Right atrium auricular region (tissue), 2 donors: ENCODE measurements at regions not wholly inside any gene's neighbourhood (a gene's known extent, or its start where the extent isn't known, plus 50 kb on each side); places are given as distances from the start of the nearest gene placed in this dataset.
"Not testable (repeated sequence)": the region's sequence is repeated elsewhere in the genome, so short reads cannot be mapped to it uniquely, and the experiment has no call there.

Experiments
- DNase-seq: peaks from one replicate; pipeline ENCODE4 v3.0.0-alpha.2; 2019; ENCODE audit warnings: low spot score
- H3K27ac ChIP-seq, 2 donors: fragments of 200-600 bp; sonication (generic); 1 replicate in 1 of 2; 2 replicates in 1 of 2; pipeline ENCODE4 v1.5.1; 2016 to 2019
- H3K27me3 ChIP-seq, 2 donors: fragments of 200-600 bp; sonication (generic); one replicate each; pipeline versions ENCODE4 v1.5.1 to v1.6.0; 2017 to 2019
- H3K36me3 ChIP-seq: fragments of 200-600 bp; sonication (generic); one replicate; pipeline ENCODE4 v1.5.1; 2016
- H3K4me1 ChIP-seq, 2 donors: fragments of 200-600 bp; sonication (generic); one replicate each; pipeline versions ENCODE4 v1.5.1 to v1.6.0; 2017 to 2019
- H3K4me3 ChIP-seq, 2 donors: fragments of 200-600 bp; sonication (generic); 1 replicate in 1 of 2; 2 replicates in 1 of 2; pipeline ENCODE4 v1.5.1; 2017 to 2019; ENCODE audit warnings: mild to moderate bottlenecking in 1 of 2, moderate library complexity in 1 of 2
- H3K9me3 ChIP-seq, 2 donors: fragments of 200-600 bp; sonication (generic); one replicate each; pipeline ENCODE4 v1.5.1; 2019
- TF ChIP-seq, protein P1 (sequence below), 2 donors: fragments of 200-600 bp; sonication (generic); IDR thresholded peaks; one replicate each; pipeline ENCODE4 v1.5.1; 2019; ENCODE audit warnings: antibody characterized with exemption in 2 of 2

DNA sequence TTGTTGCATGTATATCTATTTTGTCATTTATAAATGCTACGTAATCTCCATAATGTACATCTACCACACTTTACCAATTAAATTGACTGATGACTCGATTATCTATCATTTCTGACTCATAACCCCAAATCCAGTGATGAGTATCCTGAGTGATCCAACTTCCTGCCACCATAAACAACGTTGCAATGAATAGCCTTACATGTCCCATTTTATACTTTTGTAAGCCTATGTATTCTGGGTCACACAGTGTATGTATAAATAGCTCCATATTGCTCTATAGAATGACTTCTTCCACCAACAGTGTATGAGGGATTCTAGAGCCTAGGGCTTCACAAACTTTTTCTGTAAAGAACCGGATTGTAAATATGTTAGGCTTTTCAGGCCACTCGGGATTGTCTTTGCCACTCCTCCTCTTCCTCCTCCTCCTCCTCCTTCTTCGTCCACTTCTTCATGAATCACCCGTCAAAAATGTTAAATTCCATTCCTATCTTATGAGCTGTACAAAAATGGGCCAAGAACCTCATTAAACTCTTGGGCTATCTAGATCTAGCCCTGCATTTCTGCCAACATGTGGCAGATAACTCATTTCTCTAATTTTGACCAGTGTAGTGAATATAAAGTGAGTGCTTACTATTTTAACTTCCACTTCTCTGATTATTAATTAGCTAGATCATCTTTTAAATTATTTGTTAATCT, 672.2 kb upstream of the AMOT start:
- TF ChIP-seq, protein P1, sequence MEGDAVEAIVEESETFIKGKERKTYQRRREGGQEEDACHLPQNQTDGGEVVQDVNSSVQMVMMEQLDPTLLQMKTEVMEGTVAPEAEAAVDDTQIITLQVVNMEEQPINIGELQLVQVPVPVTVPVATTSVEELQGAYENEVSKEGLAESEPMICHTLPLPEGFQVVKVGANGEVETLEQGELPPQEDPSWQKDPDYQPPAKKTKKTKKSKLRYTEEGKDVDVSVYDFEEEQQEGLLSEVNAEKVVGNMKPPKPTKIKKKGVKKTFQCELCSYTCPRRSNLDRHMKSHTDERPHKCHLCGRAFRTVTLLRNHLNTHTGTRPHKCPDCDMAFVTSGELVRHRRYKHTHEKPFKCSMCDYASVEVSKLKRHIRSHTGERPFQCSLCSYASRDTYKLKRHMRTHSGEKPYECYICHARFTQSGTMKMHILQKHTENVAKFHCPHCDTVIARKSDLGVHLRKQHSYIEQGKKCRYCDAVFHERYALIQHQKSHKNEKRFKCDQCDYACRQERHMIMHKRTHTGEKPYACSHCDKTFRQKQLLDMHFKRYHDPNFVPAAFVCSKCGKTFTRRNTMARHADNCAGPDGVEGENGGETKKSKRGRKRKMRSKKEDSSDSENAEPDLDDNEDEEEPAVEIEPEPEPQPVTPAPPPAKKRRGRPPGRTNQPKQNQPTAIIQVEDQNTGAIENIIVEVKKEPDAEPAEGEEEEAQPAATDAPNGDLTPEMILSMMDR (IDR thresholded peaks at IDR 0.05) = no peak
- Histone ChIP-seq H3K4me1 (no peaks in the 10 kb centered on the region), H3K4me3 (no peak overlapping the region), H3K27me3 (no peaks in the 10 kb centered on the region), H3K36me3 (no peaks in the 10 kb centered on the region), H3K27ac (no peak overlapping the region), H3K9me3 (no peaks in the 10 kb centered on the region)
- no peak for DNase-seq

DNA sequence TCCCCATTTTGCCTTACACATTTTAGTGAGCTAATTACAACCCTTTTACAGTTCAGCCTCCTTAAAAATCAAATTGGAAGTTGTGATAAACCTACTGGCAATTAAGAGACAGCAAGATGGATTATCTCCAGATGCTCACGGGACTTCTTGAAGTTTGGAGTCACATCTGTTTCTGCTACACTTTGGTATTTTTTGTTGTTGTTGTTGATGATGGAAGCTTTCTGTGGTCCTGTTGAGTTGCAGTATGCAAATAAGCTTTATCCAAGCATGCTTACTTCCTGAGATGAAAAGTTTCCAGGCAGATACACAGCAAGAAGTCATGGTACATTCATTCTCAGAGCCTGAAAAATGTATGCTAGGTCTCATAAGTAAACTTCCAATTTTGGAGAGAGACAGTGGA, 670.0 kb upstream of the AMOT start:
- no peak overlapping the region for H3K27ac ChIP-seq
- H3K4me1 ChIP-seq = no peaks in the 10 kb centered on the region
- H3K36me3 ChIP-seq = no peaks in the 10 kb centered on the region
- H3K9me3 ChIP-seq = no peaks in the 10 kb centered on the region
- DNase-seq = no peak
- H3K4me3 ChIP-seq = no peak overlapping the region
- TF ChIP-seq, protein P1 (IDR thresholded peaks at IDR 0.05) = no peak
- no peaks in the 10 kb centered on the region for H3K27me3 ChIP-seq

DNA sequence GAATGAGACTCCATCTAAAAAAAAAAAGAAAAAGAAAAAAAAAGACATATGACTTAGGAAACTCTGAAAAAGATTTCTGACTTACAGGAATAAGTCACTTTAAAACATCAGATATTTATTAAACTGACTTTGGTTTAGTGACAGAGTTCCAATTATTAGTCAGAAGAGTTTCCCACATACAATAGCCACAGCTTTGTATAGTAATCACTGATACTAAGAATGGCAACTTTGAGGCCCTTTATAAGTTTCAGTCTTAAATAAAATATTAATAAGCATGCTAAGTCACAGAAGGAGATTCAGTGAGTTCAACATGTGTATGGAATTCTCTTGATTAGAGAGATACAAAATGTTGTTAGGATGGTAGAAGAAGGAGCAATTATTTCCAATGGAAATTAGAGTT, 652.3 kb upstream of the AMOT start:
- H3K36me3 ChIP-seq = no peaks in the 10 kb centered on the region
- no peaks in the 10 kb centered on the region for H3K27me3 ChIP-seq
- no peaks in the 10 kb centered on the region for H3K9me3 ChIP-seq
- H3K27ac ChIP-seq = no peak overlapping the region
- TF ChIP-seq, protein P1 (IDR thresholded peaks at IDR 0.05) = no peak
- H3K4me3 ChIP-seq = no peak overlapping the region
- DNase-seq = no peak
- no peaks in the 10 kb centered on the region for H3K4me1 ChIP-seq

DNA sequence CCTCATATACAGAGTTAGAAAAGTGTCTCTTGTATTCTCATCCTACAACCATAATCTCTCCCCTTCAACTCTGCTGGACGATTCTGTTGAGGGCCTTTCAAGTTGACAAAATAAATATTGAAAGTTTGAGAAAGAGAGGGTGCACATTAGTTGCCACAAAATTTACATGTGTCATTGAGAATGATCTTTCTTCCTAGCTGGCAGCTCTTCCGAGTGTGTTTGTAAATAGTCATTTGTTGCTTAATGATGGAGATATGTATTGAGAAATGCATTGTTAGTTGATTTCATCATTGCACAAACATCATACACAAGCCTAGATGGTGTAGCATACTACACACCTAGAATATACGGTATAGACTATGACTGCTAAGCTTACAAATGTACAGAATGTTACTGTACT, 632.8 kb upstream of the AMOT start:
- TF ChIP-seq, protein P1 (IDR thresholded peaks at IDR 0.05) = no peak
- Histone ChIP-seq H3K36me3 (no peaks in the 10 kb centered on the region), H3K27me3 (no peaks in the 10 kb centered on the region), H3K27ac (no peak overlapping the region), H3K4me1 (no peaks in the 10 kb centered on the region), H3K4me3 (no peak overlapping the region), H3K9me3 (no peaks in the 10 kb centered on the region)
- no peak for DNase-seq

DNA sequence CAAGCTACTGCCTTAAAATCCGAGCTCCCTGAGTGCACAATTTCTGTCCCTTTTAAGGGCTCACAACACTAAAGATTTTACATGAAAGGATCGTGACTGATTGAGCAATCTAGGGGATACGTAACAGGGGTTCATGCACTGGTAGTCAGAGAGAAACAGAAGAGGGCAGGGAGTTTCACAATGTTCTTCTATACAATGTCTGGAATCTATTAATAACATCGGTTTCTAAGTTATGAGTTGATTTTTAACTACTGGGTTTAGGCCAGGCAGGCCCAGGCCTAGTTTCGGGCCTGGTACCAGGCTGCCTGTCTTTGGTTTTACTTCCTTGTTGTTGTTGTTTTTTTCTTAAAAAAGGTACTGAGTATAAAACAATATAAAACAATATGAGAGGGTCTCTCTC, 632.4 kb upstream of the AMOT start:
- not testable (repeated sequence) for H3K4me1 ChIP-seq, DNase-seq, H3K27ac ChIP-seq, H3K36me3 ChIP-seq, H3K4me3 ChIP-seq, H3K27me3 ChIP-seq, H3K9me3 ChIP-seq

DNA sequence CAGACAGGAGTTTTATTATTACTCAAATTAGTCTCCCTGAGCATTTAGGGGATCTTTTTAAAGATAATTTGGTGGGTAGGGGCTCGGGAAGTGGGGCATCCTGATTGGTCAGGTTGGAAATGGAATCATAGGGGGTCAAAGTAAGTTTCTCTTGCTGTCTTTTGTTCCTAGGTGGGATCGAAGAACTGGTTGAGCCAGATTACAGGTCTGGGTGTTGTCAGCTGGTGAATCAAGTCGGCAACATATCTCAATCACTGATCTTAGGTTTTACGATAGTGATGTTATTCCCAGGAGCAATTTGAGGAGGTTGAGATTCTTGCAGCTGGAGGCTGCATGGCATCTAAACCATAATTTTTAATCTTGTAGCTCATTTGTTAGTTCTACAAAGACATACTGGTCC, 629.5 kb upstream of the AMOT start:
- no peaks in the 10 kb centered on the region for H3K9me3 ChIP-seq
- DNase-seq = no peak
- TF ChIP-seq, protein P1 (IDR thresholded peaks at IDR 0.05) = no peak

More for the DNA sequence above, 629.5 kb upstream of the AMOT start:
- H3K4me1 ChIP-seq = no peaks in the 10 kb centered on the region
- H3K36me3 ChIP-seq = no peaks in the 10 kb centered on the region
- no peaks in the 10 kb centered on the region for H3K27me3 ChIP-seq
- no peak overlapping the region for H3K27ac ChIP-seq
- no peak overlapping the region for H3K4me3 ChIP-seq
